CD4-positive, alpha-beta T cell treated with Interleukin-17A for 1 hour (primary cell): ENCODE measurements at regions not wholly inside any gene's neighbourhood (a gene's known extent, or its start where the extent isn't known, plus 50 kb on each side); places are given as distances from the start of the nearest gene placed in this dataset.

ENCODE experiments used
- DNase-seq: peaks from one replicate; pipeline ENCODE4 v3.0.0-alpha.2; 2020

- DNase-seq: no peak
Measured at GRCh38 chr2:126775300-126775985, 119.5 kb downstream of the GYPC start.

- no peak for DNase-seq
Measured at GRCh38 chr2:126776255-126776654, 120.3 kb downstream of the GYPC start.

- DNase-seq: peak; percentile 79
Measured at GRCh38 chr2:126776692-126777619, 121.0 kb downstream of the GYPC start.

- no peak for DNase-seq
Measured at GRCh38 chr2:126777620-126777978, 121.1 kb upstream of the TEX51 start.

- DNase-seq: no peak
Measured at GRCh38 chr2:126778561-126779501, 119.9 kb upstream of the TEX51 start.

- DNase-seq: no peak
Measured at GRCh38 chr2:126781206-126781605, 117.5 kb upstream of the TEX51 start.

- no peak for DNase-seq
Measured at GRCh38 chr2:126781806-126782205, 116.9 kb upstream of the TEX51 start.

- no peak for DNase-seq
Measured at GRCh38 chr2:126782648-126783047, 116.0 kb upstream of the TEX51 start.

- DNase-seq: no peak
Measured at GRCh38 chr2:126783341-126783740, 115.3 kb upstream of the TEX51 start.

GRCh38 chr2:126784045-126784444 is 114.6 kb upstream of the TEX51 start:
- DNase-seq: no peak

GRCh38 chr2:126784621-126785020 is 114.1 kb upstream of the TEX51 start:
- DNase-seq: no peak

GRCh38 chr2:126785236-126785635 is 113.5 kb upstream of the TEX51 start:
- DNase-seq: no peak

- no peak for DNase-seq
Measured at GRCh38 chr2:126785862-126786261, 112.8 kb upstream of the TEX51 start.

GRCh38 chr2:126786765-126787164 is 111.9 kb upstream of the TEX51 start:
- DNase-seq: no peak

GRCh38 chr2:126787289-126787688 is 111.4 kb upstream of the TEX51 start:
- no peak for DNase-seq

GRCh38 chr2:126788113-126788512 is 110.6 kb upstream of the TEX51 start:
- no peak for DNase-seq

- DNase-seq: no peak
Measured at GRCh38 chr2:126788652-126789051, 110.0 kb upstream of the TEX51 start.

GRCh38 chr2:126790987-126791780 is 107.5 kb upstream of the TEX51 start:
- no peak for DNase-seq

- no peak for DNase-seq
Measured at GRCh38 chr2:126792186-126792585, 106.5 kb upstream of the TEX51 start.

- no peak for DNase-seq
Measured at GRCh38 chr2:126792993-126793392, 105.7 kb upstream of the TEX51 start.

- no peak for DNase-seq
Measured at GRCh38 chr2:126793885-126794613, 104.6 kb upstream of the TEX51 start.

GRCh38 chr2:126795656-126796055 is 103.0 kb upstream of the TEX51 start:
- no peak for DNase-seq
